K562 (cell line): ENCODE measurements at regions not wholly inside any gene's neighbourhood (a gene's known extent, or its start where the extent isn't known, plus 50 kb on each side); places are given as distances from the start of the nearest gene placed in this dataset.
A peak's percentile ranks its signal among the peaks of the same experiment; 100 is the strongest.

Experiments
- ATAC-seq: fragments of 200-7000 bp; cut with Tn5 transposase; 3 replicates; pipeline ENCODE4 v1.9.1; 2020; ENCODE audit warnings: moderate library complexity
- BruUV-seq: library from RNA; stranded (reverse); fragments of 400-500 nt; replicated peaks from 2 replicates; lab custom pipeline; 2021; lab: Mats Ljungman, UMichigan
- CTCF ChIA-PET: fragments of 300-600 bp; formaldehyde crosslinking; extraction: SDS; loops from one replicate; lab custom pipeline; 2021; ENCODE audit warnings: low intra/inter-chr PET ratio; lab: Yijun Ruan, JAX
- POLR2A ChIA-PET: fragments of 300-600, 350-650 bp; sonication (Branson Sonifier 250); formaldehyde crosslinking; extraction: SDS; loops from one replicate; lab custom pipeline; 2021; ENCODE audit warnings: antibody characterized with exemption, inconsistent platforms; lab: Yijun Ruan, JAX
- DNase-seq, 4 experiments: peaks; one replicate each; pipeline versions ENCODE4 v3.0.0 to v3.0.0-alpha.2; 2011 to 2018; ENCODE audit warnings: low spot score in 3 of 4, mixed read lengths in 3 of 4; ENCODE audit errors: extremely low read depth in 1 of 4
- FAIRE-seq: peaks from 2 replicates; lab custom pipeline; 2011; peaks lifted over from hg19 to GRCh38; lab: Jason Lieb, UNC
- H2AFZ ChIP-seq: 2 replicates; pipeline ENCODE4 v1.6.0; 2011; ENCODE audit warnings: low read depth, low read length, control low read depth, inconsistent platforms
- H3K27ac ChIP-seq: fragments of 200-600 bp; 3 replicates; pipeline ENCODE4 v1.8.0; 2011; ENCODE audit warnings: low read depth, mild to moderate bottlenecking, control low read depth, inconsistent platforms, low read length, moderate library complexity, mixed read lengths; ENCODE audit errors: extremely low read depth
- H3K27me3 ChIP-seq, 2 experiments: fragments of 300-600 bp in 1 of 2; 2 replicates in 1 of 2; 3 replicates in 1 of 2; pipeline versions ENCODE4 v1.6.0 to v1.8.0; 2011; ENCODE audit warnings: inconsistent platforms in 2 of 2, low read length in 2 of 2, mild to moderate bottlenecking in 1 of 2, mixed read lengths in 1 of 2, moderate library complexity in 1 of 2; ENCODE audit not compliant: control insufficient read depth in 2 of 2, insufficient read depth in 2 of 2
- H3K36me3 ChIP-seq: fragments of 300-600 bp; 3 replicates; pipeline ENCODE4 v1.8.0; 2011; ENCODE audit warnings: mild to moderate bottlenecking, low read length, inconsistent platforms; ENCODE audit not compliant: control insufficient read depth, insufficient read depth
- H3K4me1 ChIP-seq, 2 experiments: fragments of 200-600 bp in 1 of 2; replicated peaks in 1 of 2; 2 replicates in 1 of 2; 3 replicates in 1 of 2; pipeline versions ENCODE4 v1.5.1 to v1.8.0; 2011; ENCODE audit warnings: inconsistent platforms in 2 of 2, low read length in 2 of 2, mild to moderate bottlenecking in 1 of 2, mixed read lengths in 1 of 2, moderate library complexity in 1 of 2; ENCODE audit not compliant: control insufficient read depth in 2 of 2, insufficient read depth in 2 of 2
- H3K4me2 ChIP-seq: 2 replicates; pipeline ENCODE4 v1.6.1; 2011; ENCODE audit warnings: low read length, control low read depth, inconsistent platforms, mixed read lengths; ENCODE audit not compliant: insufficient read depth
- H3K4me3 ChIP-seq: fragments of 200-600 bp; sonication (generic), shearing (Covaris generic); 2 replicates; pipeline ENCODE4 v1.5.1; 2016; ENCODE audit warnings: control low read depth, inconsistent platforms
- H3K79me2 ChIP-seq: fragments of 200-600 bp; 3 replicates; pipeline ENCODE4 v1.8.0; 2011; ENCODE audit warnings: low read length, inconsistent platforms; ENCODE audit not compliant: control insufficient read depth, insufficient read depth
- H3K9ac ChIP-seq, 2 experiments: 2 replicates each; pipeline versions ENCODE4 v1.6.0 to v1.6.1; 2011; ENCODE audit warnings: low read depth in 2 of 2, low read length in 2 of 2, control low read depth in 1 of 2, inconsistent platforms in 1 of 2, mild to moderate bottlenecking in 1 of 2, mixed read lengths in 1 of 2; ENCODE audit not compliant: insufficient read depth in 1 of 2
- H3K9me1 ChIP-seq: one replicate; pipeline ENCODE4 v1.6.0; 2011; ENCODE audit warnings: inconsistent platforms, mild to moderate bottlenecking, low read length, moderate library complexity; ENCODE audit not compliant: control insufficient read depth, insufficient read depth
- H3K9me3 ChIP-seq: replicated peaks from 2 replicates; pipeline ENCODE4 v1.5.1; 2011; ENCODE audit warnings: low read depth, low read length, inconsistent platforms; ENCODE audit not compliant: control insufficient read depth, insufficient read depth
- H4K20me1 ChIP-seq: replicated peaks from 2 replicates; pipeline ENCODE4 v1.6.1; 2011; ENCODE audit warnings: low read length, inconsistent platforms, mixed read lengths; ENCODE audit not compliant: control insufficient read depth, insufficient read depth
- ATF4 ChIP-seq: fragments of 450-650 bp; formaldehyde crosslinking; IDR thresholded peaks from 2 replicates; pipeline ENCODE4 v1.4.0; 2022; ENCODE audit warnings: mild to moderate bottlenecking, moderate library complexity
- CEBPG ChIP-seq, 3 experiments: fragments of 200-800 bp in 1 of 3; sonication (Bioruptor generic) in 1 of 3; sonication (generic) in 1 of 3; formaldehyde crosslinking in 1 of 3; IDR thresholded peaks in 2 of 3; conservative IDR thresholded peaks in 1 of 3; 2 replicates each; pipeline versions ENCODE4 v1.6.1 to v1.8.0; 2016 to 2022; ENCODE audit warnings: missing compliant biosample characterization in 2 of 3, missing genetic modification characterization in 2 of 3, mild to moderate bottlenecking in 1 of 3, missing genetic modification reagents in 1 of 3
- NFRKB ChIP-seq: fragments of 450-650 bp; IDR thresholded peaks from 2 replicates; pipeline ENCODE4 v1.6.1; 2016; ENCODE audit warnings: low read depth
- RAD51 ChIP-seq: fragments of 450-650 bp; IDR thresholded peaks from 2 replicates; pipeline ENCODE4 v1.7.1; 2016; ENCODE audit warnings: low read depth, mild to moderate bottlenecking, borderline replicate concordance
- ZBTB1 ChIP-seq: sonication (generic); formaldehyde crosslinking; IDR thresholded peaks from 2 replicates; pipeline ENCODE4 v1.8.1; 2023; ENCODE audit warnings: missing genetic modification reagents, low read depth, mild to moderate bottlenecking, borderline replicate concordance
- ZNF24 ChIP-seq: fragments of 450-650 bp; IDR thresholded peaks from 2 replicates; pipeline ENCODE4 v1.6.1; 2016
- ZSCAN32 ChIP-seq: fragments of 450-650 bp; formaldehyde crosslinking; IDR thresholded peaks from 2 replicates; pipeline ENCODE4 v1.4.0; 2020; ENCODE audit warnings: mild to moderate bottlenecking, moderate library complexity
- WGBS: fragments of 100-300 bp; shearing (Covaris generic); methylation state at CpG from one replicate; pipeline ENCODE4 v1.1.6; 2016; ENCODE audit warnings: low coverage, mixed read lengths; ENCODE audit not compliant: insufficient coverage; ENCODE audit errors: missing lambda C conversion rate; 5-methylcytosine and 5-hydroxymethylcytosine counted together
- in situ Hi-C: fragments of 300-500 bp; cut with MboI; formaldehyde crosslinking; loops from 4 replicates; pipeline ENCODE4 v1.15.0; 2018; ENCODE audit warnings: inconsistent platforms, mixed read lengths
- intact Hi-C: fragments of 100-400 bp; cut with micrococcal nuclease; formaldehyde crosslinking; loops from 2 replicates; pipeline ENCODE4 v1.14.2; 2022
- TF ChIP-seq, protein P1 (sequence below): fragments of 450-650 bp; IDR thresholded peaks from 2 replicates; pipeline ENCODE4 v1.6.1; 2016; ENCODE audit warnings: mild to moderate bottlenecking, moderate library complexity
- TF ChIP-seq, protein P2 (sequence below), 2 experiments: fragments of 450-650 bp in 1 of 2; sonication (generic) in 1 of 2; formaldehyde crosslinking in 1 of 2; IDR thresholded peaks in 1 of 2; conservative IDR thresholded peaks in 1 of 2; 2 replicates each; pipeline versions ENCODE4 v1.6.1 to v1.8.1; 2016 to 2023; ENCODE audit warnings: mild to moderate bottlenecking in 2 of 2, moderate library complexity in 2 of 2, inconsistent platforms in 1 of 2, missing genetic modification reagents in 1 of 2

GRCh38 chr18:40883271-40883670 is 1071.8 kb upstream of the PIK3C3 start:
- FAIRE-seq (no peak), DNase-seq (no peak)
- TF ChIP-seq ZSCAN32 (CRISPR knock-in tag) (peak; percentile 68), ZBTB1 (no peak), ATF4 (peak; percentile 74), NFRKB (no peak), CEBPG (CRISPR knock-in tag; IDR thresholded peaks at IDR 0.05) (no peak), CEBPG (tag; conservative IDR thresholded peaks at IDR 0.05 in 1 of 2, IDR thresholded peaks at IDR 0.05 in 1 of 2) (peak in 1 of 2 experiments; percentile 88; a peak in 3 of 4 replicates), RAD51 (no peak), ZNF24 (no peak)
- TF ChIP-seq, protein P1, sequence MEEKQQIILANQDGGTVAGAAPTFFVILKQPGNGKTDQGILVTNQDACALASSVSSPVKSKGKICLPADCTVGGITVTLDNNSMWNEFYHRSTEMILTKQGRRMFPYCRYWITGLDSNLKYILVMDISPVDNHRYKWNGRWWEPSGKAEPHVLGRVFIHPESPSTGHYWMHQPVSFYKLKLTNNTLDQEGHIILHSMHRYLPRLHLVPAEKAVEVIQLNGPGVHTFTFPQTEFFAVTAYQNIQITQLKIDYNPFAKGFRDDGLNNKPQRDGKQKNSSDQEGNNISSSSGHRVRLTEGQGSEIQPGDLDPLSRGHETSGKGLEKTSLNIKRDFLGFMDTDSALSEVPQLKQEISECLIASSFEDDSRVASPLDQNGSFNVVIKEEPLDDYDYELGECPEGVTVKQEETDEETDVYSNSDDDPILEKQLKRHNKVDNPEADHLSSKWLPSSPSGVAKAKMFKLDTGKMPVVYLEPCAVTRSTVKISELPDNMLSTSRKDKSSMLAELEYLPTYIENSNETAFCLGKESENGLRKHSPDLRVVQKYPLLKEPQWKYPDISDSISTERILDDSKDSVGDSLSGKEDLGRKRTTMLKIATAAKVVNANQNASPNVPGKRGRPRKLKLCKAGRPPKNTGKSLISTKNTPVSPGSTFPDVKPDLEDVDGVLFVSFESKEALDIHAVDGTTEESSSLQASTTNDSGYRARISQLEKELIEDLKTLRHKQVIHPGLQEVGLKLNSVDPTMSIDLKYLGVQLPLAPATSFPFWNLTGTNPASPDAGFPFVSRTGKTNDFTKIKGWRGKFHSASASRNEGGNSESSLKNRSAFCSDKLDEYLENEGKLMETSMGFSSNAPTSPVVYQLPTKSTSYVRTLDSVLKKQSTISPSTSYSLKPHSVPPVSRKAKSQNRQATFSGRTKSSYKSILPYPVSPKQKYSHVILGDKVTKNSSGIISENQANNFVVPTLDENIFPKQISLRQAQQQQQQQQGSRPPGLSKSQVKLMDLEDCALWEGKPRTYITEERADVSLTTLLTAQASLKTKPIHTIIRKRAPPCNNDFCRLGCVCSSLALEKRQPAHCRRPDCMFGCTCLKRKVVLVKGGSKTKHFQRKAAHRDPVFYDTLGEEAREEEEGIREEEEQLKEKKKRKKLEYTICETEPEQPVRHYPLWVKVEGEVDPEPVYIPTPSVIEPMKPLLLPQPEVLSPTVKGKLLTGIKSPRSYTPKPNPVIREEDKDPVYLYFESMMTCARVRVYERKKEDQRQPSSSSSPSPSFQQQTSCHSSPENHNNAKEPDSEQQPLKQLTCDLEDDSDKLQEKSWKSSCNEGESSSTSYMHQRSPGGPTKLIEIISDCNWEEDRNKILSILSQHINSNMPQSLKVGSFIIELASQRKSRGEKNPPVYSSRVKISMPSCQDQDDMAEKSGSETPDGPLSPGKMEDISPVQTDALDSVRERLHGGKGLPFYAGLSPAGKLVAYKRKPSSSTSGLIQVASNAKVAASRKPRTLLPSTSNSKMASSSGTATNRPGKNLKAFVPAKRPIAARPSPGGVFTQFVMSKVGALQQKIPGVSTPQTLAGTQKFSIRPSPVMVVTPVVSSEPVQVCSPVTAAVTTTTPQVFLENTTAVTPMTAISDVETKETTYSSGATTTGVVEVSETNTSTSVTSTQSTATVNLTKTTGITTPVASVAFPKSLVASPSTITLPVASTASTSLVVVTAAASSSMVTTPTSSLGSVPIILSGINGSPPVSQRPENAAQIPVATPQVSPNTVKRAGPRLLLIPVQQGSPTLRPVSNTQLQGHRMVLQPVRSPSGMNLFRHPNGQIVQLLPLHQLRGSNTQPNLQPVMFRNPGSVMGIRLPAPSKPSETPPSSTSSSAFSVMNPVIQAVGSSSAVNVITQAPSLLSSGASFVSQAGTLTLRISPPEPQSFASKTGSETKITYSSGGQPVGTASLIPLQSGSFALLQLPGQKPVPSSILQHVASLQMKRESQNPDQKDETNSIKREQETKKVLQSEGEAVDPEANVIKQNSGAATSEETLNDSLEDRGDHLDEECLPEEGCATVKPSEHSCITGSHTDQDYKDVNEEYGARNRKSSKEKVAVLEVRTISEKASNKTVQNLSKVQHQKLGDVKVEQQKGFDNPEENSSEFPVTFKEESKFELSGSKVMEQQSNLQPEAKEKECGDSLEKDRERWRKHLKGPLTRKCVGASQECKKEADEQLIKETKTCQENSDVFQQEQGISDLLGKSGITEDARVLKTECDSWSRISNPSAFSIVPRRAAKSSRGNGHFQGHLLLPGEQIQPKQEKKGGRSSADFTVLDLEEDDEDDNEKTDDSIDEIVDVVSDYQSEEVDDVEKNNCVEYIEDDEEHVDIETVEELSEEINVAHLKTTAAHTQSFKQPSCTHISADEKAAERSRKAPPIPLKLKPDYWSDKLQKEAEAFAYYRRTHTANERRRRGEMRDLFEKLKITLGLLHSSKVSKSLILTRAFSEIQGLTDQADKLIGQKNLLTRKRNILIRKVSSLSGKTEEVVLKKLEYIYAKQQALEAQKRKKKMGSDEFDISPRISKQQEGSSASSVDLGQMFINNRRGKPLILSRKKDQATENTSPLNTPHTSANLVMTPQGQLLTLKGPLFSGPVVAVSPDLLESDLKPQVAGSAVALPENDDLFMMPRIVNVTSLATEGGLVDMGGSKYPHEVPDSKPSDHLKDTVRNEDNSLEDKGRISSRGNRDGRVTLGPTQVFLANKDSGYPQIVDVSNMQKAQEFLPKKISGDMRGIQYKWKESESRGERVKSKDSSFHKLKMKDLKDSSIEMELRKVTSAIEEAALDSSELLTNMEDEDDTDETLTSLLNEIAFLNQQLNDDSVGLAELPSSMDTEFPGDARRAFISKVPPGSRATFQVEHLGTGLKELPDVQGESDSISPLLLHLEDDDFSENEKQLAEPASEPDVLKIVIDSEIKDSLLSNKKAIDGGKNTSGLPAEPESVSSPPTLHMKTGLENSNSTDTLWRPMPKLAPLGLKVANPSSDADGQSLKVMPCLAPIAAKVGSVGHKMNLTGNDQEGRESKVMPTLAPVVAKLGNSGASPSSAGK, result no peak
- TF ChIP-seq, protein P2, sequence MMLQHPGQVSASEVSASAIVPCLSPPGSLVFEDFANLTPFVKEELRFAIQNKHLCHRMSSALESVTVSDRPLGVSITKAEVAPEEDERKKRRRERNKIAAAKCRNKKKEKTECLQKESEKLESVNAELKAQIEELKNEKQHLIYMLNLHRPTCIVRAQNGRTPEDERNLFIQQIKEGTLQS (IDR thresholded peaks at IDR 0.05), result peak; percentile 23; the same call in 1 of the 2 replicates
- TF ChIP-seq, protein P2 (CRISPR knock-in tag; conservative IDR thresholded peaks at IDR 0.05), result no peak

More at GRCh38 chr18:40883271-40883670, 1071.8 kb upstream of the PIK3C3 start:
- ChIA-PET CTCF (no interaction called here), POLR2A (no interaction called here)
- WGBS, result 0% methylated on average over 4 of the region's 4 CpGs
- Histone ChIP-seq H3K36me3 (no peaks in the 10 kb centered on the region), H3K9me3 (0 out of 2 replicates have a peak, but pooled peaks cover 2% of the 10 kb centered on the region), H3K27me3 (no peaks in the 10 kb centered on the region), H3K9ac (no peak overlapping the region), H3K79me2 (no peaks in the 10 kb centered on the region), H3K9me1 (no peaks in the 10 kb centered on the region), H3K27ac (no peak overlapping the region), H3K4me2 (no peak overlapping the region), H3K4me3 (no peak overlapping the region), H4K20me1 (no peaks in the 10 kb centered on the region), H2AFZ (no peak overlapping the region), H3K4me1 (no peaks in the 10 kb centered on the region)
- no TSS peak for BruUV-seq
- in situ Hi-C loops (no loop called here), intact Hi-C loops (no loop called here)
- no peak for ATAC-seq
